IMR-90 (cell line): ENCODE measurements at regions not wholly inside any gene's neighbourhood (a gene's known extent, or its start where the extent isn't known, plus 50 kb on each side); places are given as distances from the start of the nearest gene placed in this dataset.

Source experiments
- ATAC-seq: fragments of 200-7000 bp; cut with Tn5 transposase; 2 replicates; pipeline ENCODE4 v1.9.1; 2020; ENCODE audit warnings: low read depth, mild to moderate bottlenecking, moderate library complexity
- BruUV-seq: library from RNA; stranded (reverse); fragments of 400-500 nt; replicated peaks from 2 replicates; lab custom pipeline; 2021; lab: Mats Ljungman, UMichigan
- CTCF ChIA-PET: fragments of 300-600 bp; formaldehyde crosslinking; extraction: SDS; loops from one replicate; lab custom pipeline; 2021; ENCODE audit warnings: antibody characterized with exemption; lab: Yijun Ruan, JAX
- POLR2A ChIA-PET: fragments of 300-600 bp; sonication (Branson Sonifier 250); formaldehyde crosslinking; loops from one replicate; lab custom pipeline; 2022; ENCODE audit warnings: antibody characterized with exemption; ENCODE audit not compliant: unreplicated experiment; lab: Charles Lee
- DNase-seq: peaks from one replicate; pipeline ENCODE4 v3.0.0; 2013
- H2AFZ ChIP-seq: replicated peaks from 2 replicates; pipeline ENCODE3; 2013; ENCODE audit warnings: low read length, mild to moderate bottlenecking; ENCODE audit not compliant: poor library complexity
- H2AK5ac ChIP-seq: 2 replicates; pipeline ENCODE4 v1.6.1; 2013; ENCODE audit warnings: low read depth, low read length, inconsistent platforms
- H2AK9ac ChIP-seq: replicated peaks from 2 replicates; pipeline ENCODE3; 2013; ENCODE audit warnings: mild to moderate bottlenecking, low read depth, low read length, moderate library complexity; ENCODE audit not compliant: poor library complexity
- H2BK120ac ChIP-seq: 2 replicates; pipeline ENCODE4 v1.6.1; 2013; ENCODE audit warnings: low read depth, low read length, inconsistent platforms
- H2BK15ac ChIP-seq: 3 replicates; pipeline ENCODE4 v1.6.1; 2013; ENCODE audit warnings: low read depth, low read length, inconsistent platforms
- H2BK20ac ChIP-seq: 2 replicates; pipeline ENCODE4 v1.6.1; 2013; ENCODE audit warnings: low read depth, mild to moderate bottlenecking, inconsistent platforms, low read length, moderate library complexity
- H2BK5ac ChIP-seq: 2 replicates; pipeline ENCODE4 v1.6.1; 2013; ENCODE audit warnings: mild to moderate bottlenecking, low read depth, low read length, inconsistent platforms; ENCODE audit not compliant: poor library complexity, severe bottlenecking
- H3K14ac ChIP-seq: replicated peaks from 2 replicates; pipeline ENCODE4 v1.6.1; 2013; ENCODE audit warnings: low read depth, low read length, inconsistent platforms
- H3K18ac ChIP-seq: 2 replicates; pipeline ENCODE4 v1.6.1; 2013; ENCODE audit warnings: low read depth, low read length, control low read depth
- H3K23ac ChIP-seq: 2 replicates; pipeline ENCODE4 v1.6.1; 2013; ENCODE audit warnings: low read depth, low read length, inconsistent platforms
- H3K27ac ChIP-seq: 2 replicates; pipeline ENCODE4 v1.5.1; 2013; ENCODE audit warnings: mild to moderate bottlenecking, control low read depth, low read length; ENCODE audit not compliant: insufficient read depth
- H3K27me3 ChIP-seq: 2 replicates; pipeline ENCODE4 v1.6.1; 2013; ENCODE audit warnings: low read length; ENCODE audit not compliant: control insufficient read depth, insufficient read depth
- H3K36me3 ChIP-seq: 2 replicates; pipeline ENCODE4 v1.6.1; 2013; ENCODE audit warnings: low read length, mixed read lengths; ENCODE audit not compliant: control insufficient read depth, insufficient read depth
- H3K4ac ChIP-seq: 2 replicates; pipeline ENCODE4 v1.6.1; 2013; ENCODE audit warnings: low read depth, low read length, inconsistent platforms
- H3K4me1 ChIP-seq: 2 replicates; pipeline ENCODE4 v1.6.1; 2013; ENCODE audit warnings: low read length, mixed read lengths; ENCODE audit not compliant: control insufficient read depth, insufficient read depth
- H3K4me2 ChIP-seq: 2 replicates; pipeline ENCODE4 v1.6.1; 2013; ENCODE audit warnings: low read depth, mild to moderate bottlenecking, control low read depth, low read length, moderate library complexity
- H3K4me3 ChIP-seq: 2 replicates; pipeline ENCODE4 v1.5.1; 2013; ENCODE audit warnings: low read depth, mild to moderate bottlenecking, control low read depth, low read length, moderate library complexity; ENCODE audit not compliant: insufficient read depth
- H3K56ac ChIP-seq: 2 replicates; pipeline ENCODE4 v1.6.1; 2013; ENCODE audit warnings: low read length, inconsistent platforms; ENCODE audit not compliant: insufficient read depth; ENCODE audit errors: extremely low read depth
- H3K79me1 ChIP-seq, 2 experiments: 2 replicates each; pipeline ENCODE4 v1.6.1; 2013; ENCODE audit warnings: low read length in 2 of 2, inconsistent platforms in 1 of 2, low read depth in 1 of 2
- H3K9ac ChIP-seq: 2 replicates; pipeline ENCODE4 v1.6.1; 2013; ENCODE audit warnings: low read depth, low read length, control low read depth
- H3K9me1 ChIP-seq: 2 replicates; pipeline ENCODE4 v1.6.1; 2013; ENCODE audit warnings: low read length, inconsistent platforms; ENCODE audit not compliant: insufficient read depth
- H3K9me3 ChIP-seq: 2 replicates; pipeline ENCODE4 v1.6.1; 2013; ENCODE audit warnings: low read length; ENCODE audit not compliant: control insufficient read depth, insufficient read depth
- H4K20me1 ChIP-seq: 2 replicates; pipeline ENCODE4 v1.6.1; 2013; ENCODE audit warnings: low read length, inconsistent platforms; ENCODE audit not compliant: insufficient read depth
- H4K5ac ChIP-seq: 2 replicates; pipeline ENCODE4 v1.6.1; 2013; ENCODE audit warnings: mild to moderate bottlenecking, low read depth, low read length, control low read depth
- H4K8ac ChIP-seq, 2 experiments: 2 replicates each; pipeline ENCODE4 v1.6.1; 2013; ENCODE audit warnings: low read depth in 2 of 2, low read length in 2 of 2, control low read depth in 1 of 2, inconsistent platforms in 1 of 2
- H4K91ac ChIP-seq: 2 replicates; pipeline ENCODE4 v1.6.1; 2013; ENCODE audit warnings: low read depth, low read length, inconsistent platforms; ENCODE audit not compliant: insufficient read depth
- BHLHE40 ChIP-seq: fragments of 150-350 bp; IDR thresholded peaks from 2 replicates; pipeline ENCODE4 v1.6.1; 2016; ENCODE audit warnings: mild to moderate bottlenecking, low read depth, low read length
- FOS ChIP-seq: fragments of 150-350 bp; IDR thresholded peaks from 2 replicates; pipeline ENCODE4 v1.6.1; 2016; ENCODE audit warnings: low read depth, low read length
- MAFK ChIP-seq: IDR thresholded peaks from 2 replicates; pipeline ENCODE4 v1.6.1; 2012; ENCODE audit warnings: low read depth, low read length, improper control_type of control experiment
- MXI1 ChIP-seq: IDR thresholded peaks from 2 replicates; pipeline ENCODE4 v1.6.1; 2012; ENCODE audit warnings: low read depth, mild to moderate bottlenecking, low read length, moderate library complexity, borderline replicate concordance
- NFE2L2 ChIP-seq: fragments of 150-350 bp; IDR thresholded peaks from 2 replicates; pipeline ENCODE4 v1.6.1; 2016; ENCODE audit warnings: low read depth, mild to moderate bottlenecking, low read length
- POLR2A ChIP-seq: IDR thresholded peaks from 2 replicates; pipeline ENCODE4 v1.6.1; 2012; ENCODE audit warnings: mild to moderate bottlenecking, low read depth, low read length
- RAD21 ChIP-seq: IDR thresholded peaks from 2 replicates; pipeline ENCODE4 v1.6.1; 2012; ENCODE audit warnings: low read length, improper control_type of control experiment
- RCOR1 ChIP-seq: IDR thresholded peaks from 2 replicates; pipeline ENCODE4 v1.6.1; 2012; ENCODE audit warnings: mild to moderate bottlenecking, low read length, improper control_type of control experiment; ENCODE audit not compliant: insufficient replicate concordance
- RFX5 ChIP-seq: IDR thresholded peaks from 2 replicates; pipeline ENCODE4 v1.8.0; 2012; ENCODE audit warnings: low read depth, mild to moderate bottlenecking, low read length, moderate library complexity
- SMC3 ChIP-seq: fragments of 150-350 bp; IDR thresholded peaks from 2 replicates; pipeline ENCODE4 v1.6.1; 2016; ENCODE audit warnings: low read depth, mild to moderate bottlenecking, antibody characterized with exemption, low read length, moderate library complexity
- WGBS, 2 experiments: methylation state at CpG; one replicate each; pipeline versions ENCODE4 v1.1.5 to v1.1.7; 2013; ENCODE audit warnings: missing lambda C conversion rate in 2 of 2; ENCODE audit not compliant: insufficient read length in 1 of 2; ENCODE audit errors: extremely low coverage in 2 of 2; 5-methylcytosine and 5-hydroxymethylcytosine counted together
- dilution Hi-C: fragments of 300-500 bp; cut with HindIII; formaldehyde crosslinking; loops from one replicate; pipeline ENCODE4 v1.14.3; 2018; ENCODE audit warnings: low sequenced_read_pairs; ENCODE audit not compliant: unreplicated experiment
- in situ Hi-C: fragments of 300-500 bp; cut with MboI; formaldehyde crosslinking; loops from 3 replicates; pipeline ENCODE4 v1.14.3; 2019; ENCODE audit warnings: low sequenced_read_pairs, inconsistent platforms, mixed read lengths
- intact Hi-C: fragments of 100-400 bp; cut with micrococcal nuclease; formaldehyde crosslinking; loops from 2 replicates; pipeline ENCODE4 v1.10.0; 2022
- TF ChIP-seq, protein P1 (sequence below): fragments of 150-350 bp; IDR thresholded peaks from 2 replicates; pipeline ENCODE4 v1.6.1; 2017; ENCODE audit warnings: mild to moderate bottlenecking, antibody characterized with exemption, low read length, low read depth
- TF ChIP-seq, protein P2 (sequence below): fragments of 150-350 bp; IDR thresholded peaks from 2 replicates; pipeline ENCODE4 v1.6.1; 2016; ENCODE audit warnings: low read depth, mild to moderate bottlenecking, low read length, moderate library complexity, borderline replicate concordance
- TF ChIP-seq, protein P3 (sequence below): conservative IDR thresholded peaks from 2 replicates; pipeline ENCODE4 v1.5.1; 2012; ENCODE audit warnings: mild to moderate bottlenecking, low read depth, low read length, improper control_type of control experiment

DNA sequence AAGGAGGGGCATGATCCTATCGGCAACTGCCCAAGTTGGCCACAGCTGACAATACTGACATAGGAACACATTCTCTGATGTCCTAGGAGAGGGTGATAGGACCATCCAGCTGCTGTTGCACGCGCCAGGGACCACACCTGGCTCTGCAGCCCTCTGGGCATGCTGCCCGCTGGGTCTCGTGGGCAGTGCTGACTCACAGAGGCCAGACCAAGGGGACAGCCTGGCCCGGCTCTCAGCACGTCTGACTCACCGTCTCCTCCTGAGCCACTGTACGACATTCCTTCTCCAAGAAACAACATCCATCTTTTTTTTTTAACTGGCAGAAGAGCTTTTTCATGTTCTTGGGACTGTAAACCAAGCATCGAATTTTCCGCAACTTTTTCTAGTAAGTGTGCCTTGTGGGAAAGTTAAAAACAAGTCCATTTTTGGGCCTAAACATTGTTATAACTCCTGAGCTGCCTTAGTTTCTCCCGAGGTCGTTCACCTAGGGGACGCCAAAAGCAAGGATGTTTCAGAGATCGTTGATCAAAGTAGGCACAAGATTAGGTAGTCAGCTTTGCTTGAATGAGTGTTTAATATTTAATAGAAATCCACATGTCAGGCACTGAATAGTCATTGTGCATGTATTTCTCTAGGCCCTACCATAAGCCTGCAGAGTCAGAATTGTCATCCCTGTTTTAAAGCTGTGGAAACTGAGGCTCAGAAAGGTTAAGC lies 100.3 kb downstream of the TTC32 start:
- peak overlapping the region; percentile 51 for H4K91ac ChIP-seq
- no TSS peak for BruUV-seq
- H4K8ac ChIP-seq = peak overlapping the region; percentile 16 to 62
- H2BK20ac ChIP-seq = peak overlapping the region; percentile 87
- H2AK9ac ChIP-seq = peak overlapping the region; percentile 32
- H3K79me1 ChIP-seq = no peaks in the 10 kb centered on the region
- DNase-seq (peak; percentile 98), ATAC-seq (peak; percentile 95)
- peak overlapping the region; percentile 44 for H2BK5ac ChIP-seq
- intact Hi-C loops = loop anchor here (1.0 kb wide), 1 partner anchor 152 kb away; no protein-coding TSS in a partner anchor
- dilution Hi-C loops = no loop called here
- no peaks in the 10 kb centered on the region; the same call in 1 of the 2 replicates for H4K20me1 ChIP-seq
- no peaks in the 10 kb centered on the region for H3K9me3 ChIP-seq
- H2AFZ ChIP-seq = peak overlapping the region; percentile 14
- in situ Hi-C loops = no loop called here
- H3K23ac ChIP-seq = peak overlapping the region; percentile 32; the same call in 1 of the 2 replicates
- H3K4ac ChIP-seq = peak overlapping the region; percentile 85
- H3K4me1 ChIP-seq = peaks cover 18% of the 10 kb centered on the region
- H3K18ac ChIP-seq = peak overlapping the region; percentile 62; the same call in 1 of the 2 replicates
- no peak overlapping the region for H3K4me3 ChIP-seq
- peaks cover 18% of the 10 kb centered on the region for H3K9me1 ChIP-seq
- no peak overlapping the region for H3K9ac ChIP-seq
- CTCF ChIA-PET = interaction anchor here (0.7 to 1.3 kb wide), 3 partner anchors 24 to 61 kb away, joined by 3 to 4 read pairs (median 3); no protein-coding TSS in a partner anchor
- peak overlapping the region; percentile 26; the same call in 1 of the 2 replicates for H3K4me2 ChIP-seq
- H2AK5ac ChIP-seq = peak overlapping the region; percentile 52; the same call in 1 of the 2 replicates
- peak overlapping the region; percentile 44; the same call in 1 of the 2 replicates for H3K14ac ChIP-seq
- WGBS, 2 experiments = 44% methylated on average over 5 of the region's 15 CpGs; no CpG with 5 or more reads in 1 of the 2 experiments
- H3K56ac ChIP-seq = peak overlapping the region; percentile 28
- H4K5ac ChIP-seq = peak overlapping the region; percentile 75
- no peaks in the 10 kb centered on the region for H3K36me3 ChIP-seq
- peak overlapping the region; percentile 80 for H2BK120ac ChIP-seq
- peak overlapping the region; percentile 55; the same call in 1 of the 2 replicates for H3K27ac ChIP-seq
- POLR2A ChIA-PET = interaction anchor here (0.6 kb wide), 2 partner anchors 29 to 432 kb away, joined by 3 read pairs; no protein-coding TSS in a partner anchor
- peak overlapping the region; percentile 49; the same call in 2 of the 3 replicates for H2BK15ac ChIP-seq
- peaks cover 4% of the 10 kb centered on the region; the same call in 1 of the 2 replicates for H3K27me3 ChIP-seq
- TF ChIP-seq, protein P1, sequence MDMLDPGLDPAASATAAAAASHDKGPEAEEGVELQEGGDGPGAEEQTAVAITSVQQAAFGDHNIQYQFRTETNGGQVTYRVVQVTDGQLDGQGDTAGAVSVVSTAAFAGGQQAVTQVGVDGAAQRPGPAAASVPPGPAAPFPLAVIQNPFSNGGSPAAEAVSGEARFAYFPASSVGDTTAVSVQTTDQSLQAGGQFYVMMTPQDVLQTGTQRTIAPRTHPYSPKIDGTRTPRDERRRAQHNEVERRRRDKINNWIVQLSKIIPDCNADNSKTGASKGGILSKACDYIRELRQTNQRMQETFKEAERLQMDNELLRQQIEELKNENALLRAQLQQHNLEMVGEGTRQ = peak; percentile 88
- TF ChIP-seq NFE2L2 (peak; percentile 46; the same call in 1 of the 2 replicates), FOS (peak; percentile 98), MXI1 (peak; percentile 45; the same call in 1 of the 2 replicates), MAFK (no peak; the same call in 1 of the 2 replicates), POLR2A (no peak), BHLHE40 (peak; percentile 96), RCOR1 (peak; percentile 72), RAD21 (no peak), SMC3 (no peak), RFX5 (no peak)
- TF ChIP-seq, protein P2, sequence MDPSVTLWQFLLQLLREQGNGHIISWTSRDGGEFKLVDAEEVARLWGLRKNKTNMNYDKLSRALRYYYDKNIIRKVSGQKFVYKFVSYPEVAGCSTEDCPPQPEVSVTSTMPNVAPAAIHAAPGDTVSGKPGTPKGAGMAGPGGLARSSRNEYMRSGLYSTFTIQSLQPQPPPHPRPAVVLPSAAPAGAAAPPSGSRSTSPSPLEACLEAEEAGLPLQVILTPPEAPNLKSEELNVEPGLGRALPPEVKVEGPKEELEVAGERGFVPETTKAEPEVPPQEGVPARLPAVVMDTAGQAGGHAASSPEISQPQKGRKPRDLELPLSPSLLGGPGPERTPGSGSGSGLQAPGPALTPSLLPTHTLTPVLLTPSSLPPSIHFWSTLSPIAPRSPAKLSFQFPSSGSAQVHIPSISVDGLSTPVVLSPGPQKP = no peak
- TF ChIP-seq, protein P3, sequence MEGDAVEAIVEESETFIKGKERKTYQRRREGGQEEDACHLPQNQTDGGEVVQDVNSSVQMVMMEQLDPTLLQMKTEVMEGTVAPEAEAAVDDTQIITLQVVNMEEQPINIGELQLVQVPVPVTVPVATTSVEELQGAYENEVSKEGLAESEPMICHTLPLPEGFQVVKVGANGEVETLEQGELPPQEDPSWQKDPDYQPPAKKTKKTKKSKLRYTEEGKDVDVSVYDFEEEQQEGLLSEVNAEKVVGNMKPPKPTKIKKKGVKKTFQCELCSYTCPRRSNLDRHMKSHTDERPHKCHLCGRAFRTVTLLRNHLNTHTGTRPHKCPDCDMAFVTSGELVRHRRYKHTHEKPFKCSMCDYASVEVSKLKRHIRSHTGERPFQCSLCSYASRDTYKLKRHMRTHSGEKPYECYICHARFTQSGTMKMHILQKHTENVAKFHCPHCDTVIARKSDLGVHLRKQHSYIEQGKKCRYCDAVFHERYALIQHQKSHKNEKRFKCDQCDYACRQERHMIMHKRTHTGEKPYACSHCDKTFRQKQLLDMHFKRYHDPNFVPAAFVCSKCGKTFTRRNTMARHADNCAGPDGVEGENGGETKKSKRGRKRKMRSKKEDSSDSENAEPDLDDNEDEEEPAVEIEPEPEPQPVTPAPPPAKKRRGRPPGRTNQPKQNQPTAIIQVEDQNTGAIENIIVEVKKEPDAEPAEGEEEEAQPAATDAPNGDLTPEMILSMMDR = no peak
